IPS-20b (cell line): ENCODE measurements at regions not wholly inside any gene's neighbourhood (a gene's known extent, or its start where the extent isn't known, plus 50 kb on each side); places are given as distances from the start of the nearest gene placed in this dataset.
A peak's percentile ranks its signal among the peaks of the same experiment; 100 is the strongest.
"Not testable (repeated sequence)": the region's sequence is repeated elsewhere in the genome, so short reads cannot be mapped to it uniquely, and the experiment has no call there.

Experiments
- H3K27ac ChIP-seq: one replicate; pipeline ENCODE4 v1.5.1; 2013; ENCODE audit warnings: low read length
- H3K27me3 ChIP-seq: 2 replicates; pipeline ENCODE4 v1.6.1; 2013; ENCODE audit warnings: mild to moderate bottlenecking, low read length, inconsistent platforms; ENCODE audit not compliant: insufficient read depth
- H3K36me3 ChIP-seq: 2 replicates; pipeline ENCODE4 v1.6.1; 2013; ENCODE audit warnings: low read depth, mild to moderate bottlenecking, inconsistent platforms, low read length, moderate library complexity; ENCODE audit not compliant: insufficient read depth
- H3K4me1 ChIP-seq: 2 replicates; pipeline ENCODE4 v1.6.1; 2013; ENCODE audit warnings: mild to moderate bottlenecking, control low read depth, inconsistent platforms, low read length, moderate library complexity; ENCODE audit not compliant: insufficient read depth
- H3K4me3 ChIP-seq: 2 replicates; pipeline ENCODE4 v1.5.1; 2013; ENCODE audit warnings: mild to moderate bottlenecking, low read length, inconsistent platforms
- H3K9ac ChIP-seq: 2 replicates; pipeline ENCODE4 v1.6.1; 2013; ENCODE audit warnings: low read depth, mild to moderate bottlenecking, inconsistent platforms, low read length, moderate library complexity
- H3K9me3 ChIP-seq: 2 replicates; pipeline ENCODE4 v1.6.1; 2013; ENCODE audit warnings: mild to moderate bottlenecking, low read depth, low read length, inconsistent platforms; ENCODE audit not compliant: insufficient read depth

DNA sequence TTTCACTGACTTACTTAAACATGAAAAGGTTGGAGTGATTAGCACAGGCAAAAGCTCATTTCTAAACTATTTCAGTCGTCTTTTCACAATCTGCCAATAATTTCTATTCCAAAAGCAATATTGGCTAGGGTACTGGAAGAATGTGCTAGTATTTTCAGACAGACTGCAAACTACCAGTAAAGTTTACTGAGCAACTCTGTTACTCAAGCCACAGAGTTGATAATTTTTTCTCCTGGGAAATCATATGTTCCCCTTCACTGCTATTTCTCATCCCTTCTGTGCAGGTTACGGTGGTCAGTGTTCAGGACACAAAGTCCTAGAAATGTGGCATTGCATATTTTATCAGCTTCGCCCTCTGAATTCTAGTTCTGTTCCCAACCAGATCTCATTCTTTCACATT, 343.3 kb upstream of the TNC start:
- H3K4me1 ChIP-seq = peaks cover 8% of the 10 kb centered on the region; the same call in 1 of the 2 replicates
- H3K9me3 ChIP-seq = no peaks in the 10 kb centered on the region

DNA sequence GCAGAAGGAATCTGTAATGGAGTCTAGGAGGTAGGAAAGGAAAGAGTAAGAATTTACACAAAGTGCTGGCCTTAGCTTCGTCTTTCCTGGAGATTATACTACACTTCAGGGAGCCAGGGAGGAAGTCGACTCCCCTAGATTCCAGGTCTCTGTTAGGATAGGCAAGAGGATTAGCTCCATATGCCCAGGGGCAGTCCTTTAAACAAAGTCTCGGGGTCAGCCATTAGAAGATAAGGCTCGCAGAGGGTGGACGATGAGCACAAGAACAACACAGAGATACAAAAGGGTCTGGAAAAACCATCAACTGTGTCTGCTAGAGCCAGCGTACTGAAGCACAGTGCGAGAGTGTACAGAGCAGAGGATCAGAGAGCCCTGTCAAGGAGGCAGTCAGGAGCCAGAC, 344.7 kb upstream of the TNC start:
- Histone ChIP-seq H3K4me1 (peaks cover 8% of the 10 kb centered on the region; the same call in 1 of the 2 replicates), H3K27ac (no peak overlapping the region), H3K9ac (no peak overlapping the region), H3K36me3 (no peaks in the 10 kb centered on the region), H3K9me3 (no peaks in the 10 kb centered on the region), H3K4me3 (no peak overlapping the region), H3K27me3 (no peaks in the 10 kb centered on the region)

More for the DNA sequence above, 343.3 kb upstream of the TNC start:
- H3K27ac ChIP-seq = no peak overlapping the region
- H3K36me3 ChIP-seq = no peaks in the 10 kb centered on the region
- H3K9ac ChIP-seq = no peak overlapping the region
- no peaks in the 10 kb centered on the region for H3K27me3 ChIP-seq
- no peak overlapping the region for H3K4me3 ChIP-seq

DNA sequence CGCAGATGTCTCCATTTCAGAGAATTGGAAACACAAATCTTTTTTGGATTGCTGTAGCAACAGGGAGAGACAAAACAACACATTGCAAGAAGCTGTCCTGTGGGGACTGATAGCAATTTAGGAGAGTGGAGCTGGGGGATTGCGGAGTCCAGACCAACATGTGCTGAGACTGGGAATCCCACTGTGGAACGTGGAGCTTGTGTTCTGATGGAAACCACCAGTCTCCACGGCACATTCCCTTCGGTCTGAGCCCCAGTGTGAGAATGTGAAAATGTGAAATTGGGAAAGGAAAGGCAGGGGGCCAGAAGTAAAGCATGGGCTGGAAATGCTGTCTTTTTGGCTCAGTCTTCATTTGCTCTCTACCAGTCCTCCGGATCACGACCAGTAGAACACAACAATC, 348.8 kb upstream of the TNC start:
- H3K27me3 ChIP-seq = no peaks in the 10 kb centered on the region
- H3K4me3 ChIP-seq = no peak overlapping the region
- no peak overlapping the region for H3K27ac ChIP-seq
- peaks cover 9% of the 10 kb centered on the region; the same call in 1 of the 2 replicates for H3K9me3 ChIP-seq
- H3K36me3 ChIP-seq = no peaks in the 10 kb centered on the region
- no peak overlapping the region for H3K9ac ChIP-seq
- peaks cover 20% of the 10 kb centered on the region; the same call in 1 of the 2 replicates for H3K4me1 ChIP-seq

DNA sequence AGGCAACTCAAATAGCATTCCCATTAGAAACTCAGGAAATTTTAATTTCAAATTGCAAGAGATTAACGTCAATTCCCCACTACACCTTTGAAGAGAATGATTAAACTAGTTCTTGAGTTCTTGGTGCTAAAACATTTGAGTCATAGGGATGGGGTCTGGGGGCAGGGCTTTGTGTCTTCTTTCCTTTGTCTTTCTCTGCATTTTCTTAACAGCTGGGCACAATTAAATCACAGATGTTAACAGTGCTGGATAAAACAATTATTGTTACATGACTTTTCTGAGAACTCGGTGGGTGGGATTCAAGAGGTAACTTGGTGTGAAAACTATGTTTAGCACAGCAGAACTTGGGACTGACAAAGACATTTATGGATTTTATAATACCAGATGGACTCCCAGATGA, 351.9 kb upstream of the TNC start:
- Histone ChIP-seq H3K4me3 (no peak overlapping the region), H3K27ac (no peak overlapping the region), H3K36me3 (no peaks in the 10 kb centered on the region), H3K27me3 (no peaks in the 10 kb centered on the region), H3K9ac (no peak overlapping the region), H3K9me3 (peaks cover 9% of the 10 kb centered on the region; the same call in 1 of the 2 replicates), H3K4me1 (peaks cover 28% of the 10 kb centered on the region; the same call in 1 of the 2 replicates)

DNA sequence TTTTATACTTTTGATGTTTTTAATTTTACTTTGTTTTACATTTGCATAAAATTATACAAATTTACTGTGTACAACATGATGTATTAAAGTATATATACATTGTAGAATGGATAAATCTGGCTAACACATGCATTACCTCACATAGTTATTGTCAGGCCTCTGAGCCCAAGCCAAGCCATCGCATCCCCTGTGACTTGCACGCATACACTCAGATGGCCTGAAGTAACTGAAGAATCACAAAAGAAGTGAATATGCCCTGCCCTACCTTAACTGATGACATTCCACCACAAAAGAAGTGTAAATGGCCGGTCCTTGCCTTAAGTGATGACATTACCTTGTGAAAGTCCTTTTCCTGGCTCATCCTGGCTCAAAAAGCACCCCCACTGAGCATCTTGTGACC, 355.1 kb upstream of the TNC start:
- H3K9me3 ChIP-seq, H3K27ac ChIP-seq, H3K27me3 ChIP-seq: not testable (repeated sequence)
- peaks cover 28% of the 10 kb centered on the region; the same call in 1 of the 2 replicates for H3K4me1 ChIP-seq
- peaks cover 13% of the 10 kb centered on the region for H3K36me3 ChIP-seq
- peak overlapping the region; percentile 51; the same call in 1 of the 2 replicates for H3K9ac ChIP-seq
- peak overlapping the region; percentile 69 for H3K4me3 ChIP-seq

DNA sequence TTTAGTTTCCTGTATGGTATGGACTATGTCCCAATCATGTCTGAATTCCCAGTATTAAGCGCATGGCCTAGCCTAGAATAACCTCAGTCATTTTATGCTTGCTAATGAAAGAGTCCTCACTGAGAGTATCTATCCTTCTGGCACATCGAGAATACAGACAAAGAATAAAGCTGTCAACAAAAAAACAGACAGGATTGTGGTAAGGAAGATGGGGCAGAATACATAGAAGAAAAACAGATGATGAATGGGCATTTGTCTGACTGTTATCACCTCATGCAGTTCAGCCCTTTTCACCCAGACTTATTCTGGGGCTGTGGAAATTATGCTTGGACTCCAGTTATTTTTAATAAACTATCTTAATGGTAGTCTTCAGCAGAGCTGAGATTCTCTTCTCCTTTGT, 363.8 kb upstream of the TNC start:
- Histone ChIP-seq H3K9me3 (no peaks in the 10 kb centered on the region), H3K4me3 (no peak overlapping the region), H3K27ac (no peak overlapping the region), H3K27me3 (no peaks in the 10 kb centered on the region), H3K9ac (no peak overlapping the region), H3K36me3 (peaks cover 55% of the 10 kb centered on the region), H3K4me1 (peaks cover 17% of the 10 kb centered on the region)

DNA sequence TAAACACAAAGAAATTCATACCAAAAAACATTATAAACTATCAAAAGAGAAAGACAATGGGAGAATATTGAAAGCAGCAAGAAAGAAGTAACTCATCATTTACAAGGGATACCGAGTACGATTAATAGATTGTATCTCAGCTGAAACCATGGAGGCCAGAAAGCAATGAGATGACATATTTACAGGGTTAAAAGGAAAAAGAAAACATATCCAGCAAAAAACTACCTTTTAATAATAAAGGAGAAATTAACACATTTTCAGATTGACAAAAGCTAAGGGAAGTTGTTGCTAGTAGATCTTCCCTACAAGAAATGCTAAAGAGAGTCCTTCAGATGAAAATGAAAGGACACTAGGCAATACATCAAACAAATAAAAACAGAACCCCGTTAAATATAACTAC, 364.8 kb upstream of the TNC start:
- Histone ChIP-seq H3K27me3 (no peaks in the 10 kb centered on the region), H3K4me3 (no peak overlapping the region), H3K4me1 (peaks cover 19% of the 10 kb centered on the region), H3K27ac (no peak overlapping the region), H3K9ac (no peak overlapping the region), H3K36me3 (peaks cover 47% of the 10 kb centered on the region), H3K9me3 (no peaks in the 10 kb centered on the region)

DNA sequence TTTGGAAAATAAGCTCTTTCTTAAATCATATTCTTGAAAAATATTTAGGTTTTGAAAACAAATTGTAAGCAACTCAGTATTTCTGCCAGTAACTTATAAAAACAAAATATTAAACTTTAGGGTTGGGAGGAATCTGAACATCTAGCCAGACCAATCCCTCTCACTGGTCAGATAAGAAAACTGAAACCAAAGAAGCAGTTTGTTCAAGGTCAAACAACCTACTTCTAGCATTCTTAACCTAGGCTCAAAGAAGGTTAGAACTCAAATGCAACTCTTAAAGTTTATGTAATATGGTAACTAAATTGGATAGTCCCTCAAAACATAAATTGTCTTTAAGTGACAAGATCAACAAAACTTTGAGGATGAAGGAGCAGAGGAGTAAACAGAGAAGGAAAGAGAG, 374.9 kb upstream of the TNC start:
- no peak overlapping the region for H3K27ac ChIP-seq
- H3K4me1 ChIP-seq = peaks cover 5% of the 10 kb centered on the region; the same call in 1 of the 2 replicates
- no peaks in the 10 kb centered on the region for H3K9me3 ChIP-seq
- 0 out of 2 replicates have a peak, but pooled peaks cover 4% of the 10 kb centered on the region for H3K36me3 ChIP-seq
- no peak overlapping the region for H3K4me3 ChIP-seq
- no peak overlapping the region for H3K9ac ChIP-seq
- H3K27me3 ChIP-seq = no peaks in the 10 kb centered on the region

DNA sequence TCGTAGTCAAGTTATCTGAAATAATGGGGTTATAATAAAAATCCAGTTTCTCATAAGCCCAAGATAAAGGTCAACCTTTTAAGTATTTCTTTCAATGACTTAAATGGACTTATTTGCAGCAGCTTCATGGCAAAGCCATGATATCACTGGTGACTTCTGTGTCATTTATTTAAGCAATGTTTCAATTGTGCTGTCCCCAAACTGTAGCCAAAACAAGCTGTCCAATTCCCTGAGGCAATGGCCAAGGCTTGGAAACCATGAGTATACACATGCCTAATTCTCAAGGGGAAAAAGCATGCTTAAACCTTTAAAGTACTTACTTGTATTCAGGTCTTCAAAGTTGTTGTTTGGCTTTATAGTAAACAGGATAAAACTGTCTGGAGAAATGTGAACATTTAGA, 376.4 kb upstream of the TNC start:
- Histone ChIP-seq H3K27ac (no peak overlapping the region), H3K27me3 (no peaks in the 10 kb centered on the region), H3K4me3 (no peak overlapping the region), H3K9ac (no peak overlapping the region), H3K36me3 (peaks cover 18% of the 10 kb centered on the region; the same call in 1 of the 2 replicates), H3K9me3 (no peaks in the 10 kb centered on the region), H3K4me1 (peaks cover 5% of the 10 kb centered on the region; the same call in 1 of the 2 replicates)

DNA sequence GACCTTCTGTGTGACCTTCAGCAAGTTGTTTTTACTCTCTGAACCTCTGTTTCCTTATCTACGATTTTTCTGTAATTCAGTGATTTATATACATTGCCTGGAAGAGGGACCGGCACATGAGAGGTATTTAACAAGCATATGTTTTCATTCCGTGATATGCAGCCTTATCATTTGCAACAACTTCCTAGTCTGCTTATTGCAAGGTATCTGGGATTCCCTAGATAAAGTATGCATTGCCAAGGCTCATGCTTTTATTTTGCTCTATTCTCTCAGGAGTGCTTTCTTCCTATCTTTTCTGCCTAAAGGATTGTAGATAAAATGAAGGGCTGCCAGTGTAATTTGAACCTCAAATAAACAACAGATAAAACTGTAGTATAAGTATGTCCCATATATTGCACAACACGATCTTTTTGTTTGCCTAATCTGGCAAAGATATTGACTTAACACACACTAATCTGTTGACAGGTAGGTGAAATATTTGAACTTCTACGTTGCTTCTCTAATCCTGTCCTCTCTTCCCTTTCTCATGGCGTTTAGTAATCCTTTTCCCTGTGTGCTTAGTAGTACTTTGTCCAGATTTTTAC, 377.2 kb upstream of the TNC start:
- Histone ChIP-seq H3K4me3 (no peak overlapping the region), H3K9me3 (no peaks in the 10 kb centered on the region), H3K27ac (no peak overlapping the region), H3K4me1 (peaks cover 5% of the 10 kb centered on the region; the same call in 1 of the 2 replicates), H3K9ac (no peak overlapping the region), H3K36me3 (peaks cover 25% of the 10 kb centered on the region; the same call in 1 of the 2 replicates), H3K27me3 (no peaks in the 10 kb centered on the region)

DNA sequence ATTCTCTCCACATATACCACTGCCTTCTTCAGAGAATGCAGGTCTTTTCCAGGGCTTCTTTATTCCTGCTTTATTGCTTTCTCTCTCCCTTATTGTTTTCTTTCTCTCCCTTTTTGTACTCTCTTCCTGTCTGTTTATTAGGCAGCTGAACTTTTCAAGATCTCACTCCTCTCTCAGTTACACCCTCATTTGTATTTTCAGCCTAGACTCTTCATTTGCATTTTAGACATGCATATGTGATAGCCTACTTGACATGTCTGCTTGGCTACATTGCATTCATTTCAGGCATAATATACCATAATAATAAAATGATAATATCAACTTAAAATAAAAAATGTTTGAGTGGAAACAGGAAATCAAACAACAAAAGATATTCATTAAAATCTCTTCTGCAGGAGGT, 377.9 kb upstream of the TNC start:
- no peak overlapping the region for H3K27ac ChIP-seq
- no peak overlapping the region for H3K9ac ChIP-seq
- H3K9me3 ChIP-seq = no peaks in the 10 kb centered on the region
- H3K27me3 ChIP-seq = no peaks in the 10 kb centered on the region
- H3K4me1 ChIP-seq = peaks cover 5% of the 10 kb centered on the region; the same call in 1 of the 2 replicates
- peaks cover 25% of the 10 kb centered on the region; the same call in 1 of the 2 replicates for H3K36me3 ChIP-seq
- no peak overlapping the region for H3K4me3 ChIP-seq

DNA sequence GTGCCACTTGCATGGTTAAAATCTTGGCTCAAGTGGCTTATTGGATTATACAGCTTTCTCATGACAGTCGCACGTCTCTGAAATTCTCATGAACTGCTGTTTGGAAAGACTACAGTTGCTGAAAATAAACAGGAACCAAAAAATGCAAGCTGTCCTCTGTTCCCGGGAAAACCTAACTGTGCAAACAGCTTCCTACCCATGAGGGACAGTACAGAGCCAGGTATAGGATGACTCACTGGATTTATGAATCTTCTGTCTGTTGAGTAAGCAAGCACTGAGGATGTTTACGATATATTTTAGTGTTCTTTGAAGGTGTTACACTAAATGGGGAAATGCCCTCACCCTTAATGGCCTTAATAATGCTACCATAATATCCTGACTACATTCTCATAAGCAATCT, 380.3 kb upstream of the TNC start:
- Histone ChIP-seq H3K9me3 (no peaks in the 10 kb centered on the region), H3K4me1 (peaks cover 5% of the 10 kb centered on the region; the same call in 1 of the 2 replicates), H3K27me3 (no peaks in the 10 kb centered on the region), H3K27ac (no peak overlapping the region), H3K4me3 (no peak overlapping the region), H3K9ac (no peak overlapping the region), H3K36me3 (peaks cover 25% of the 10 kb centered on the region; the same call in 1 of the 2 replicates)
